H9 (cell line): ENCODE measurements at regions not wholly inside any gene's neighbourhood (a gene's known extent, or its start where the extent isn't known, plus 50 kb on each side); places are given as distances from the start of the nearest gene placed in this dataset.

Experiments used
- DNase-seq: peaks from one replicate; pipeline ENCODE4 v3.0.0-alpha.2; 2017
- H2AFZ ChIP-seq: one replicate; pipeline ENCODE4 v1.6.1; 2013; ENCODE audit warnings: mild to moderate bottlenecking, low read length, control low read depth, moderate library complexity
- H2AK5ac ChIP-seq: 2 replicates; pipeline ENCODE4 v1.6.1; 2013; ENCODE audit warnings: low read length, control low read depth, mixed read lengths; ENCODE audit not compliant: insufficient read length
- H2BK120ac ChIP-seq: one replicate; pipeline ENCODE4 v1.6.1; 2013; ENCODE audit warnings: low read depth, mild to moderate bottlenecking, low read length, control low read depth, inconsistent platforms; ENCODE audit not compliant: poor library complexity, severe bottlenecking
- H2BK12ac ChIP-seq: 2 replicates; pipeline ENCODE4 v1.6.1; 2013; ENCODE audit warnings: low read length, control low read depth, mixed read lengths, low read depth; ENCODE audit not compliant: insufficient read length
- H2BK15ac ChIP-seq: 2 replicates; pipeline ENCODE4 v1.6.1; 2013; ENCODE audit warnings: low read depth, low read length, control low read depth
- H2BK20ac ChIP-seq: one replicate; pipeline ENCODE4 v1.6.1; 2013; ENCODE audit warnings: low read depth, mild to moderate bottlenecking, low read length, control low read depth, inconsistent platforms; ENCODE audit not compliant: poor library complexity, severe bottlenecking
- H2BK5ac ChIP-seq: 2 replicates; pipeline ENCODE4 v1.6.1; 2013; ENCODE audit warnings: low read length, control low read depth, mixed read lengths; ENCODE audit not compliant: insufficient read length
- H3K14ac ChIP-seq: 2 replicates; pipeline ENCODE4 v1.6.1; 2013; ENCODE audit warnings: low read length, control low read depth; ENCODE audit not compliant: insufficient read depth
- H3K18ac ChIP-seq: 2 replicates; pipeline ENCODE4 v1.6.1; 2013; ENCODE audit warnings: low read depth, mild to moderate bottlenecking, mixed read lengths, low read length, control low read depth; ENCODE audit not compliant: insufficient read length
- H3K23ac ChIP-seq: 2 replicates; pipeline ENCODE4 v1.6.1; 2013; ENCODE audit warnings: low read length, control low read depth, mixed read lengths, low read depth; ENCODE audit not compliant: insufficient read length
- H3K23me2 ChIP-seq: 2 replicates; pipeline ENCODE4 v1.6.1; 2013; ENCODE audit warnings: low read depth, mild to moderate bottlenecking, mixed read lengths, low read length, control low read depth; ENCODE audit not compliant: insufficient read length, poor library complexity, severe bottlenecking
- H3K27ac ChIP-seq: 2 replicates; pipeline ENCODE4 v1.5.1; 2013; ENCODE audit warnings: low read length, control low read depth, mixed read lengths, low read depth; ENCODE audit not compliant: insufficient read length
- H3K27me3 ChIP-seq: 2 replicates; pipeline ENCODE4 v1.6.1; 2013; ENCODE audit warnings: low read length, control low read depth, inconsistent platforms; ENCODE audit not compliant: insufficient read depth
- H3K4ac ChIP-seq: 2 replicates; pipeline ENCODE4 v1.6.1; 2013; ENCODE audit warnings: low read depth, mild to moderate bottlenecking, control low read depth, inconsistent platforms, low read length, moderate library complexity
- H3K4me1 ChIP-seq: 2 replicates; pipeline ENCODE4 v1.6.1; 2013; ENCODE audit warnings: low read length, control low read depth, inconsistent platforms; ENCODE audit not compliant: insufficient read depth
- H3K4me2 ChIP-seq: 2 replicates; pipeline ENCODE4 v1.6.1; 2013; ENCODE audit warnings: low read length, control low read depth, mixed read lengths; ENCODE audit not compliant: insufficient read length, insufficient read depth
- H3K56ac ChIP-seq: 2 replicates; pipeline ENCODE4 v1.6.1; 2013; ENCODE audit warnings: low read depth, mild to moderate bottlenecking, mixed read lengths, low read length, control low read depth; ENCODE audit not compliant: insufficient read length
- H3K79me1 ChIP-seq: 2 replicates; pipeline ENCODE4 v1.6.1; 2013; ENCODE audit warnings: low read depth, mild to moderate bottlenecking, moderate library complexity, low read length, control low read depth, inconsistent platforms; ENCODE audit not compliant: insufficient read depth, poor library complexity, severe bottlenecking
- H3K79me2 ChIP-seq: 2 replicates; pipeline ENCODE4 v1.6.1; 2013; ENCODE audit warnings: low read length, control low read depth, inconsistent platforms; ENCODE audit not compliant: insufficient read depth
- H3K9ac ChIP-seq: 2 replicates; pipeline ENCODE4 v1.6.1; 2013; ENCODE audit warnings: low read length, control low read depth, mixed read lengths; ENCODE audit not compliant: insufficient read length; ENCODE audit errors: extremely low read depth
- H3K9me3 ChIP-seq: one replicate; pipeline ENCODE4 v1.6.1; 2013; ENCODE audit warnings: low read depth, low read length, inconsistent platforms; ENCODE audit not compliant: control insufficient read depth
- H3T11ph ChIP-seq: one replicate; pipeline ENCODE4 v1.6.1; 2013; ENCODE audit warnings: mild to moderate bottlenecking, low read length, control low read depth, inconsistent platforms
- H4K20me1 ChIP-seq: one replicate; pipeline ENCODE4 v1.6.1; 2013; ENCODE audit not compliant: control insufficient read depth, insufficient read length, insufficient read depth
- H4K5ac ChIP-seq: 2 replicates; pipeline ENCODE4 v1.6.1; 2013; ENCODE audit warnings: low read depth, mild to moderate bottlenecking, mixed read lengths, low read length, control low read depth; ENCODE audit not compliant: insufficient read length
- H4K8ac ChIP-seq: replicated peaks from 2 replicates; pipeline ENCODE4 v1.6.1; 2013; ENCODE audit warnings: low read length, control low read depth, mixed read lengths, low read depth; ENCODE audit not compliant: insufficient read length
- H4K91ac ChIP-seq: 2 replicates; pipeline ENCODE4 v1.6.1; 2013; ENCODE audit warnings: low read depth, mild to moderate bottlenecking, moderate library complexity, mixed read lengths, low read length, control low read depth; ENCODE audit not compliant: insufficient read length
- H3K27ac Mint-ChIP-seq, 3 experiments: 2 replicates in 2 of 3; 3 replicates in 1 of 3; pipeline ENCODE4 v1.8.0; 2020 to 2021; ENCODE audit warnings: mixed read lengths in 3 of 3, mild to moderate bottlenecking in 1 of 3, moderate library complexity in 1 of 3
- H3K27me3 Mint-ChIP-seq: 2 replicates; pipeline ENCODE4 v1.8.0; 2021; ENCODE audit warnings: low read depth, mild to moderate bottlenecking, moderate library complexity, mixed read lengths
- H3K36me3 Mint-ChIP-seq, 3 experiments: 2 replicates in 2 of 3; 3 replicates in 1 of 3; pipeline ENCODE4 v1.8.0; 2020 to 2021; ENCODE audit warnings: low read depth in 3 of 3, mixed read lengths in 3 of 3; ENCODE audit not compliant: insufficient read depth in 1 of 3
- H3K4me1 Mint-ChIP-seq, 2 experiments: 2 replicates each; pipeline ENCODE4 v1.8.0; 2020; ENCODE audit warnings: mixed read lengths in 2 of 2
- H3K4me3 Mint-ChIP-seq, 2 experiments: 2 replicates in 1 of 2; 3 replicates in 1 of 2; pipeline ENCODE4 v1.8.0; 2020 to 2021; ENCODE audit warnings: mild to moderate bottlenecking in 2 of 2, mixed read lengths in 2 of 2, moderate library complexity in 1 of 2
- H3K9me3 Mint-ChIP-seq, 2 experiments: 2 replicates in 1 of 2; 3 replicates in 1 of 2; pipeline ENCODE4 v1.8.0; 2020; ENCODE audit warnings: mild to moderate bottlenecking in 2 of 2, mixed read lengths in 2 of 2, moderate library complexity in 1 of 2
- CTCF ChIP-seq: fragments of 200-600 bp; sonication (generic); conservative IDR thresholded peaks from 3 replicates; pipeline ENCODE4 v1.8.0; 2021; ENCODE audit warnings: antibody characterized with exemption, mild to moderate bottlenecking
- WGBS: extraction: QIAGEN DNeasy Blood & Tissue Kit; methylation state at CpG from one replicate; pipeline ENCODE4 v1.1.7; 2013; ENCODE audit warnings: missing lambda C conversion rate, low lambda C conversion rate, mixed read lengths; ENCODE audit not compliant: insufficient read length; ENCODE audit errors: extremely low coverage; 5-methylcytosine and 5-hydroxymethylcytosine counted together

DNA sequence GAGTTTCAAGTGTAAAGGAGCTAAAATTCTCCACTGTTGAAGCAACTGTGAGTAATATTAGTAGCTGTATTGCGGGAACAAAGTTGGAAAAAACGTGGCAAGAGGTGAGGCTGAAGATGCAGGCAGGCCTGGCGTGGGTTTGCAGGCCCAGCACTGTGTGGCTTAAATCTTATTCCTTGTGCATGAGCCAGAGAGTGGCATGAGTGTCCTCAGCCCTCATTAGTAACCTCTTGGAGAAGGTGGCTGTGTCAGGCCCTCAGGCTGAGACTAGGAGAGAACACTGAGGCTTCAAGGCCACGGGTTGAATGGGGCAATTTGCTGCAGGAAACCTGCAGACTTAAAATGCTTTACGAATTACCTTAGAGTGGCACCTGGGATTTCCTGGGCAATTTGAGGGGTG, 372.7 kb upstream of the CITED2 start:
- H4K91ac ChIP-seq: no peak overlapping the region
- no peaks in the 10 kb centered on the region for H3K4me1 Mint-ChIP-seq
- H3K14ac ChIP-seq: no peak overlapping the region

More for the DNA sequence above, 372.7 kb upstream of the CITED2 start:
- WGBS: no CpG with 5 or more reads among the region's 5 CpGs
- H2BK5ac ChIP-seq: no peak overlapping the region
- no peak overlapping the region for H2AFZ ChIP-seq
- H3K56ac ChIP-seq: no peak overlapping the region
- H3K4me3 Mint-ChIP-seq: no peak overlapping the region
- no peaks in the 10 kb centered on the region for H4K20me1 ChIP-seq
- no peak overlapping the region for H3T11ph ChIP-seq
- H3K79me1 ChIP-seq: no peaks in the 10 kb centered on the region
- no peak overlapping the region for H3K9ac ChIP-seq
- H3K9me3 ChIP-seq: no peaks in the 10 kb centered on the region
- H3K27ac Mint-ChIP-seq: no peak overlapping the region
- no peaks in the 10 kb centered on the region for H3K79me2 ChIP-seq
- H3K23ac ChIP-seq: no peak overlapping the region
- no peak overlapping the region for H2AK5ac ChIP-seq
- no peak overlapping the region for H2BK20ac ChIP-seq
- H3K36me3 Mint-ChIP-seq: no peaks in the 10 kb centered on the region
- H3K27me3 Mint-ChIP-seq: no peaks in the 10 kb centered on the region
- no peak overlapping the region for H2BK120ac ChIP-seq
- no peak overlapping the region for H4K8ac ChIP-seq
- H3K4me1 ChIP-seq: no peaks in the 10 kb centered on the region
- no peak overlapping the region for H4K5ac ChIP-seq
- no peak for DNase-seq
- no peak overlapping the region for H3K27ac ChIP-seq
- no peaks in the 10 kb centered on the region for H3K27me3 ChIP-seq
- no peak overlapping the region for H2BK15ac ChIP-seq
- no peaks in the 10 kb centered on the region for H3K9me3 Mint-ChIP-seq
- no peak overlapping the region for H3K18ac ChIP-seq
- no peak overlapping the region for H3K4ac ChIP-seq
- no peak overlapping the region for H3K4me2 ChIP-seq
- TF ChIP-seq CTCF: no peak
- no peaks in the 10 kb centered on the region for H3K23me2 ChIP-seq
- no peak overlapping the region for H2BK12ac ChIP-seq
